Caco-2 (cell line): ENCODE measurements at regions not wholly inside any gene's neighbourhood (a gene's known extent, or its start where the extent isn't known, plus 50 kb on each side); places are given as distances from the start of the nearest gene placed in this dataset.

Experiments
- BruUV-seq: library from RNA; stranded (reverse); fragments of 400-500 nt; replicated peaks from 2 replicates; lab custom pipeline; 2021; lab: Mats Ljungman, UMichigan
- CTCF ChIA-PET: fragments of 300-600 bp; sonication (Branson Sonifier 250); formaldehyde crosslinking; loops from one replicate; lab custom pipeline; 2022; ENCODE audit warnings: antibody characterized with exemption; lab: Charles Lee
- POLR2A ChIA-PET: fragments of 300-600 bp; sonication (Branson Sonifier 250); formaldehyde crosslinking; loops from one replicate; lab custom pipeline; 2022; ENCODE audit warnings: antibody characterized with exemption; lab: Charles Lee
- DNase-seq, 2 experiments: peaks; one replicate each; pipeline versions ENCODE4 v3.0.0 to v3.0.0-alpha.2; 2020 to 2022
- H3K27me3 ChIP-seq: replicated peaks from 2 replicates; pipeline ENCODE4 v1.6.0; 2011; ENCODE audit warnings: low read length; ENCODE audit not compliant: control insufficient read depth, insufficient read depth
- H3K36me3 ChIP-seq: 2 replicates; pipeline ENCODE4 v1.5.1; 2011; ENCODE audit warnings: low read length; ENCODE audit not compliant: control insufficient read depth, insufficient read depth
- H3K4me1 ChIP-seq: fragments of 250-450 bp; sonication (Bioruptor Pico); 2 replicates; pipeline ENCODE4 v1.5.1; 2020; ENCODE audit warnings: mild to moderate bottlenecking
- H3K4me3 ChIP-seq: 2 replicates; pipeline ENCODE4 v1.5.1; 2011; ENCODE audit warnings: low read depth, mild to moderate bottlenecking, control low read depth, low read length
- H3K9me3 ChIP-seq: fragments of 250-450 bp; sonication (Bioruptor Pico); 2 replicates; pipeline ENCODE4 v1.5.1; 2020; ENCODE audit warnings: mild to moderate bottlenecking, moderate library complexity
- H3K27ac Mint-ChIP-seq: one replicate; pipeline ENCODE4 v1.8.0; 2022; ENCODE audit warnings: mixed read lengths; ENCODE audit not compliant: unreplicated experiment
- H3K27me3 Mint-ChIP-seq: one replicate; pipeline ENCODE4 v1.8.0; 2022; ENCODE audit warnings: mixed read lengths; ENCODE audit not compliant: insufficient read depth, unreplicated experiment
- H3K36me3 Mint-ChIP-seq: one replicate; pipeline ENCODE4 v1.8.0; 2022; ENCODE audit warnings: mild to moderate bottlenecking, mixed read lengths; ENCODE audit not compliant: insufficient read depth, unreplicated experiment
- H3K4me1 Mint-ChIP-seq: one replicate; pipeline ENCODE4 v1.8.0; 2022; ENCODE audit warnings: low read depth, mixed read lengths; ENCODE audit not compliant: unreplicated experiment
- H3K4me3 Mint-ChIP-seq: one replicate; pipeline ENCODE4 v1.8.0; 2022; ENCODE audit warnings: mild to moderate bottlenecking, moderate library complexity, mixed read lengths; ENCODE audit not compliant: unreplicated experiment
- H3K9me3 Mint-ChIP-seq: one replicate; pipeline ENCODE4 v1.8.0; 2022; ENCODE audit warnings: mixed read lengths; ENCODE audit not compliant: unreplicated experiment
- CTCF ChIP-seq, 2 experiments: fragments of 200-600 bp in 1 of 2; IDR thresholded peaks; 1 replicate in 1 of 2; 2 replicates in 1 of 2; pipeline versions ENCODE4 v1.5.1 to v1.8.0; 2011 to 2022; ENCODE audit warnings: antibody characterized with exemption in 1 of 2, control low read depth in 1 of 2, inconsistent platforms in 1 of 2, low read depth in 1 of 2, low read length in 1 of 2, mild to moderate bottlenecking in 1 of 2, moderate library complexity in 1 of 2; ENCODE audit not compliant: insufficient read depth in 1 of 2, severe bottlenecking in 1 of 2, unreplicated experiment in 1 of 2
- intact Hi-C: fragments of 100-400 bp; cut with micrococcal nuclease; formaldehyde crosslinking; loops from one replicate; pipeline ENCODE4 v1.10.0; 2022; ENCODE audit not compliant: unreplicated experiment

- no peaks in the 10 kb centered on the region for H3K9me3 Mint-ChIP-seq
- CTCF ChIA-PET, result no interaction called here
- H3K4me1 ChIP-seq, result no peaks in the 10 kb centered on the region
- no peaks in the 10 kb centered on the region for H3K27me3 Mint-ChIP-seq
- H3K27me3 ChIP-seq, result no peaks in the 10 kb centered on the region
- no peaks in the 10 kb centered on the region for H3K36me3 Mint-ChIP-seq
- DNase-seq, result no peak
- intact Hi-C loops, result no loop called here
- no peak overlapping the region for H3K4me3 ChIP-seq
- no peak for TF ChIP-seq CTCF (IDR thresholded peaks at IDR 0.05; ENCODE audit: insufficient read depth in 1 of 2, low read depth in 1 of 2, low read length in 1 of 2, severe bottlenecking in 1 of 2, unreplicated experiment in 1 of 2)
- POLR2A ChIA-PET, result no interaction called here
- no peak overlapping the region for H3K27ac Mint-ChIP-seq
- H3K4me1 Mint-ChIP-seq, result no peaks in the 10 kb centered on the region
- no peaks in the 10 kb centered on the region for H3K36me3 ChIP-seq
- H3K4me3 Mint-ChIP-seq, result no peak overlapping the region
- BruUV-seq, result no TSS peak
- no peaks in the 10 kb centered on the region for H3K9me3 ChIP-seq
Observed at GRCh38 chr1:14100444-14100843, 400.5 kb downstream of the PRDM2 start.

- intact Hi-C loops, result no loop called here
- TF ChIP-seq CTCF (IDR thresholded peaks at IDR 0.05; ENCODE audit: insufficient read depth in 1 of 2, low read depth in 1 of 2, low read length in 1 of 2, severe bottlenecking in 1 of 2, unreplicated experiment in 1 of 2), result no peak
- DNase-seq, result no peak
- Histone ChIP-seq H3K27me3 (no peaks in the 10 kb centered on the region), H3K9me3 (no peaks in the 10 kb centered on the region), H3K36me3 (no peaks in the 10 kb centered on the region), H3K4me1 (no peaks in the 10 kb centered on the region), H3K4me3 (no peak overlapping the region)
- Mint-ChIP-seq H3K36me3 (no peaks in the 10 kb centered on the region), H3K27ac (no peak overlapping the region), H3K4me3 (no peak overlapping the region), H3K4me1 (no peaks in the 10 kb centered on the region), H3K9me3 (no peaks in the 10 kb centered on the region), H3K27me3 (no peaks in the 10 kb centered on the region)
- ChIA-PET CTCF (no interaction called here), POLR2A (no interaction called here)
- no TSS peak for BruUV-seq
Observed at GRCh38 chr1:14100919-14101318, 400.9 kb downstream of the PRDM2 start.

- Mint-ChIP-seq H3K4me1 (no peaks in the 10 kb centered on the region), H3K9me3 (no peaks in the 10 kb centered on the region), H3K27me3 (peaks cover under 1% of the 10 kb centered on the region), H3K4me3 (no peak overlapping the region), H3K36me3 (no peaks in the 10 kb centered on the region), H3K27ac (no peak overlapping the region)
- intact Hi-C loops, result no loop called here
- Histone ChIP-seq H3K27me3 (no peaks in the 10 kb centered on the region), H3K9me3 (no peaks in the 10 kb centered on the region), H3K36me3 (no peaks in the 10 kb centered on the region), H3K4me3 (no peak overlapping the region), H3K4me1 (no peaks in the 10 kb centered on the region)
- CTCF ChIA-PET, result no interaction called here
- TF ChIP-seq CTCF (IDR thresholded peaks at IDR 0.05; ENCODE audit: insufficient read depth in 1 of 2, low read depth in 1 of 2, low read length in 1 of 2, severe bottlenecking in 1 of 2, unreplicated experiment in 1 of 2), result no peak
- POLR2A ChIA-PET, result no interaction called here
- no peak for DNase-seq
- BruUV-seq, result no TSS peak
Observed at GRCh38 chr1:14102180-14102579, 402.2 kb downstream of the PRDM2 start.
